Chondrocyte (in vitro differentiated cells): ENCODE measurements at regions not wholly inside any gene's neighbourhood (a gene's known extent, or its start where the extent isn't known, plus 50 kb on each side); places are given as distances from the start of the nearest gene placed in this dataset.

ENCODE experiments used
- DNase-seq: peaks from one replicate; pipeline ENCODE4 v3.0.0; 2021; ENCODE audit warnings: mixed read lengths, low spot score
- H3K27ac Mint-ChIP-seq: one replicate; pipeline ENCODE4 v1.8.0; 2021; ENCODE audit warnings: mild to moderate bottlenecking, moderate library complexity, mixed read lengths; ENCODE audit not compliant: unreplicated experiment
- H3K27me3 Mint-ChIP-seq: 2 replicates; pipeline ENCODE4 v1.8.0; 2021; ENCODE audit warnings: low read depth, mixed read lengths
- H3K36me3 Mint-ChIP-seq: 2 replicates; pipeline ENCODE4 v1.8.0; 2021; ENCODE audit warnings: low read depth, mixed read lengths
- H3K4me1 Mint-ChIP-seq: 2 replicates; pipeline ENCODE4 v1.8.0; 2021; ENCODE audit warnings: low read depth, mild to moderate bottlenecking, mixed read lengths
- H3K4me3 Mint-ChIP-seq: one replicate; pipeline ENCODE4 v1.8.0; 2021; ENCODE audit warnings: mild to moderate bottlenecking, moderate library complexity, mixed read lengths; ENCODE audit not compliant: unreplicated experiment
- H3K9me3 Mint-ChIP-seq: 2 replicates; pipeline ENCODE4 v1.8.0; 2021; ENCODE audit warnings: low read depth, mixed read lengths
- CTCF ChIP-seq: fragments of 200-600 bp; sonication (generic); IDR thresholded peaks from 2 replicates; pipeline ENCODE4 v1.5.0; 2021; ENCODE audit warnings: antibody characterized with exemption, mild to moderate bottlenecking, moderate library complexity

DNA sequence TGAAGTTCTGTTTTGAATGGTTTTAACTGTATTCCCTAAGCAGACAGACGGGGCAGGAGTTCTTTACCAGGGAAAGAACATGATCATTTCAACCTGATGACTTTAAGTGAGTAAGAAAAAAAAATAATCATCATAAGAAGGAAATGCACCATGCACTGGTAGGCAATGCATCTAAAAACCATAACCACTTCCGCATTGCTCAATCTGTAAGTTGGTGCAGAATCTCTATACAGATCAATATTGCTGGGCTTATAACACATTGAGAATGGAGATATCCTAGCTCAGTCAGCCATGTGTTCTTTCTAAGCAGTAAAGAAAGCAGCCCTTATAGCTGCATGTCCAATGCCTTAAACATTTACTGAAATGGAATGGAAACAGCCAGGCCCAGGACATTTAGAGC, 407.1 kb upstream of the DMAC1 start:
- DNase-seq: no peak

GRCh38 chr9:8205576-8205975, 406.0 kb upstream of the DMAC1 start:
- Mint-ChIP-seq H3K9me3 (peaks cover 5% of the 10 kb centered on the region), H3K36me3 (peaks cover 1% of the 10 kb centered on the region), H3K4me3 (no peak overlapping the region), H3K4me1 (peaks cover 3% of the 10 kb centered on the region), H3K27me3 (peaks cover 10% of the 10 kb centered on the region), H3K27ac (no peak overlapping the region)
- DNase-seq: no peak
- TF ChIP-seq CTCF: no peak

More for the DNA sequence above, 407.1 kb upstream of the DMAC1 start:
- Mint-ChIP-seq H3K27me3 (peaks cover 10% of the 10 kb centered on the region), H3K36me3 (peaks cover 1% of the 10 kb centered on the region), H3K27ac (no peak overlapping the region), H3K4me1 (peaks cover 3% of the 10 kb centered on the region), H3K4me3 (no peak overlapping the region), H3K9me3 (peaks cover 3% of the 10 kb centered on the region)
- TF ChIP-seq CTCF: no peak

DNA sequence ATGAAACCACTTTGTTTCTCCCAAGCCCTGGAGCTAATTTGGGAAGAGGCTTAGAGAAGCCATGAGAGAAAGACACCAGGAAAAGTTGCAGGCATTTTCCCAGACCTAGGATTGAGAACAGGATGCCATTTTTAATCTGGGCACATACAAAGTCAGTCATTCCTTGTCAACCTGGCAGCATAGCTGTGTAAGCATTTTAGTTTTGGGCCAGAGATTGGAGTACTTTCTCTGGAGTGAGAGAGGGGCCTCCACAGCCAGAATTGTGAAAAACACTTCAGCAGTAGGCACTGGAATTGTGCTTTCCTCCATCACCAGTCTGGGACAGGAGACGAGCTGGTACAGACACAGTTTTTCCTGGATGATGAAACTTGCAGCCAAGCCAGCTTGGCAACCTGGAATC, 390.3 kb upstream of the DMAC1 start:
- Mint-ChIP-seq H3K27ac (no peak overlapping the region), H3K9me3 (peaks cover 25% of the 10 kb centered on the region), H3K4me1 (no peaks in the 10 kb centered on the region), H3K36me3 (no peaks in the 10 kb centered on the region), H3K27me3 (peaks cover 11% of the 10 kb centered on the region), H3K4me3 (no peak overlapping the region)
- DNase-seq: no peak
- no peak for TF ChIP-seq CTCF

GRCh38 chr9:8188723-8189407, 389.3 kb upstream of the DMAC1 start:
- no peak for TF ChIP-seq CTCF
- DNase-seq: no peak

DNA sequence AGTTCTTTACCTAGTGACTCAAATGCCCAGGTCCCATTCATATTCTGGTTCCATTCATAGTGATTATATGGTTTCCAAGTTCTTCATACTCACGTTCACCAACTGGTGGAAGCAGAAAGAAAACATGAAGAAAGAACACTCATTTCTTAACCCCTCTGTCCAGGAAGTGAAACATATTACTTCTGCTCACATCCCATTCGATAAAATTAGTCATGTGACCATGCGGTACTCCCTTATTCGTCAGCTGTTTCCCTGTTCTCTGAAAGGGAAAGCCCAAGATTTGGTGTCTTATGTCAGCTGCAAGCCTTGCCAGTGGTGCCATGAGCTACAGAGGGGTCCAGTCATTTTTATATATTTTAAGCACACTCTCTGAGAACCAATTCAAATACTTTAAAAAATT, 387.0 kb upstream of the DMAC1 start:
- Mint-ChIP-seq H3K9me3 (peaks cover 6% of the 10 kb centered on the region), H3K4me1 (no peaks in the 10 kb centered on the region), H3K27ac (no peak overlapping the region), H3K27me3 (peaks cover 1% of the 10 kb centered on the region), H3K4me3 (no peak overlapping the region), H3K36me3 (no peaks in the 10 kb centered on the region)
- DNase-seq: no peak
- TF ChIP-seq CTCF: no peak

More at GRCh38 chr9:8188723-8189407, 389.3 kb upstream of the DMAC1 start:
- no peak overlapping the region for H3K4me3 Mint-ChIP-seq
- no peaks in the 10 kb centered on the region for H3K36me3 Mint-ChIP-seq
- peaks cover 7% of the 10 kb centered on the region for H3K27me3 Mint-ChIP-seq
- peaks cover 27% of the 10 kb centered on the region for H3K9me3 Mint-ChIP-seq
- H3K4me1 Mint-ChIP-seq: no peaks in the 10 kb centered on the region
- H3K27ac Mint-ChIP-seq: no peak overlapping the region
